Gastroesophageal sphincter (tissue), 4 donors: ENCODE measurements at regions not wholly inside any gene's neighbourhood (a gene's known extent, or its start where the extent isn't known, plus 50 kb on each side); places are given as distances from the start of the nearest gene placed in this dataset.

Source experiments
- ATAC-seq: fragments of 150-250 bp; one replicate; pipeline ENCODE4 v1.9.1; 2016; ENCODE audit warnings: mild to moderate bottlenecking, moderate library complexity
- H3K27ac ChIP-seq, 4 donors: fragments of 200-600 bp; sonication (generic) in 3 of 4; 1 replicate in 3 of 4; 2 replicates in 1 of 4; pipeline ENCODE4 v1.5.1; 2016 to 2019
- H3K27me3 ChIP-seq: fragments of 200-600 bp; sonication (generic); one replicate; pipeline ENCODE4 v1.5.1; 2019
- H3K36me3 ChIP-seq, 2 donors: fragments of 200-600 bp; sonication (generic); one replicate each; pipeline ENCODE4 v1.5.1; 2019; ENCODE audit warnings: control low read depth in 1 of 2
- H3K4me1 ChIP-seq, 3 donors: fragments of 200-600 bp; sonication (generic); 1 replicate in 2 of 3; 2 replicates in 1 of 3; pipeline ENCODE4 v1.5.1; 2016 to 2019; ENCODE audit warnings: control low read depth in 2 of 3
- H3K4me3 ChIP-seq, 2 donors: fragments of 200-600 bp; sonication (generic); one replicate each; pipeline ENCODE4 v1.5.1; 2019; ENCODE audit warnings: mild to moderate bottlenecking in 1 of 2, moderate library complexity in 1 of 2
- H3K9me3 ChIP-seq, 3 donors: fragments of 200-600 bp; sonication (generic); one replicate each; pipeline ENCODE4 v1.5.1; 2017 to 2019; ENCODE audit warnings: control low read depth in 2 of 3
- EP300 ChIP-seq: sonication (generic); formaldehyde crosslinking; IDR thresholded peaks from one replicate; pipeline ENCODE4 v1.6.1; 2017; ENCODE audit warnings: antibody characterized with exemption, mild to moderate bottlenecking
- POLR2A ChIP-seq, 2 donors: fragments of 450-650 bp; IDR thresholded peaks; one replicate each; pipeline ENCODE4 v1.6.1; 2017; ENCODE audit warnings: antibody characterized with exemption in 2 of 2, mild to moderate bottlenecking in 2 of 2, moderate library complexity in 1 of 2
- POLR2AphosphoS5 ChIP-seq: sonication (generic); formaldehyde crosslinking; IDR thresholded peaks from one replicate; pipeline ENCODE4 v1.6.1; 2017; ENCODE audit warnings: antibody characterized with exemption
- WGBS, 2 donors: methylation state at CpG; one replicate each; pipeline ENCODE4 v1.1.5; 2018; ENCODE audit warnings: low coverage in 1 of 2; 5-methylcytosine and 5-hydroxymethylcytosine counted together
- TF ChIP-seq, protein P1 (sequence below), 4 experiments: fragments of 200-600 bp in 2 of 4; fragments of 450-650 bp in 2 of 4; sonication (generic) in 1 of 4; IDR thresholded peaks; one replicate each; pipeline ENCODE4 v1.5.1; 2017 to 2019; ENCODE audit warnings: antibody characterized with exemption in 4 of 4, mild to moderate bottlenecking in 2 of 4, moderate library complexity in 2 of 4

- WGBS, 2 donors, result 0 to 5% methylated on average over 5 to 9 of the region's 9 CpGs
- H3K9me3 ChIP-seq, result no peaks in the 10 kb centered on the region
- H3K27me3 ChIP-seq, result no peaks in the 10 kb centered on the region
- peak overlapping the region; percentile 76 to 88 (median 80) for H3K27ac ChIP-seq
- H3K36me3 ChIP-seq, result no peaks in the 10 kb centered on the region
- TF ChIP-seq, protein P1, sequence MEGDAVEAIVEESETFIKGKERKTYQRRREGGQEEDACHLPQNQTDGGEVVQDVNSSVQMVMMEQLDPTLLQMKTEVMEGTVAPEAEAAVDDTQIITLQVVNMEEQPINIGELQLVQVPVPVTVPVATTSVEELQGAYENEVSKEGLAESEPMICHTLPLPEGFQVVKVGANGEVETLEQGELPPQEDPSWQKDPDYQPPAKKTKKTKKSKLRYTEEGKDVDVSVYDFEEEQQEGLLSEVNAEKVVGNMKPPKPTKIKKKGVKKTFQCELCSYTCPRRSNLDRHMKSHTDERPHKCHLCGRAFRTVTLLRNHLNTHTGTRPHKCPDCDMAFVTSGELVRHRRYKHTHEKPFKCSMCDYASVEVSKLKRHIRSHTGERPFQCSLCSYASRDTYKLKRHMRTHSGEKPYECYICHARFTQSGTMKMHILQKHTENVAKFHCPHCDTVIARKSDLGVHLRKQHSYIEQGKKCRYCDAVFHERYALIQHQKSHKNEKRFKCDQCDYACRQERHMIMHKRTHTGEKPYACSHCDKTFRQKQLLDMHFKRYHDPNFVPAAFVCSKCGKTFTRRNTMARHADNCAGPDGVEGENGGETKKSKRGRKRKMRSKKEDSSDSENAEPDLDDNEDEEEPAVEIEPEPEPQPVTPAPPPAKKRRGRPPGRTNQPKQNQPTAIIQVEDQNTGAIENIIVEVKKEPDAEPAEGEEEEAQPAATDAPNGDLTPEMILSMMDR (IDR thresholded peaks at IDR 0.05), result no peak
- peak; percentile 94 for TF ChIP-seq POLR2AphosphoS5
- H3K4me1 ChIP-seq, result peaks cover 4 to 20% (median 10%) of the 10 kb centered on the region in 3 donors
- no peak overlapping the region for H3K4me3 ChIP-seq
- ATAC-seq, result peak; percentile 98
These were observed 72.4 kb upstream of the BACH2 start for GRCh38 chr6:90369024-90369519.

DNA sequence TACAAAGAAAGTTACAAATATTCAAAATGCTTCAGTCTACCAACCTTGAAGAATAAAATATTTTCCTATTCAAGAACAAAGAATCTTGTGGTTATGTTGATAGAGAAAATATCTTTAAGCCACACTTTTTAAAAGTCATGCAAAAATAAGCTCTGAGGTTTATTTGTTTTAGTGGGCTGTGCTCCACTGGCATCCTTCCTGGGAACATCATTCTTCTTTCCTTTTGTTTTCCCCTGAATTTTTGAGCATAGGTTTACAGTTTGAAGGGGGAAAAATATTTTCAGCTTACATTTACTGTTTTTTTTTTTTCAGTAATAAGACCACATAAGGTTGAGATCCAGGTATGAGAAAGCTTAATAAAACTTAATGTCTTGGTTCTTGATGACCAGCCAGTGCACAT, 72.0 kb upstream of the BACH2 start:
- Histone ChIP-seq H3K4me1 (peaks cover 4 to 20% (median 10%) of the 10 kb centered on the region in 3 donors), H3K4me3 (no peak overlapping the region), H3K27ac (peak overlapping the region; percentile 74 to 88 (median 76)), H3K36me3 (no peaks in the 10 kb centered on the region), H3K9me3 (no peaks in the 10 kb centered on the region), H3K27me3 (no peaks in the 10 kb centered on the region)
- ATAC-seq, result no peak
- no peak for TF ChIP-seq EP300
- TF ChIP-seq, protein P1 (IDR thresholded peaks at IDR 0.05), result no peak
- no peak for TF ChIP-seq POLR2A (IDR thresholded peaks at IDR 0.05)
- TF ChIP-seq POLR2AphosphoS5, result no peak

- ATAC-seq, result no peak
These were observed 71.4 kb upstream of the BACH2 start for GRCh38 chr6:90368001-90368400.

GRCh38 chr6:90365565-90366219, 69.0 kb upstream of the BACH2 start:
- 80 to 89% methylated on average over 4 to 7 of the region's 7 CpGs for WGBS, 2 donors
- H3K27me3 ChIP-seq, result no peaks in the 10 kb centered on the region
- no peak overlapping the region for H3K27ac ChIP-seq
- H3K4me3 ChIP-seq, result no peak overlapping the region
- TF ChIP-seq POLR2A (IDR thresholded peaks at IDR 0.05), result no peak
- no peak for TF ChIP-seq POLR2AphosphoS5
- no peak for TF ChIP-seq EP300
- TF ChIP-seq, protein P1 (IDR thresholded peaks at IDR 0.05), result no peak
- no peaks in the 10 kb centered on the region for H3K36me3 ChIP-seq
- H3K4me1 ChIP-seq, result peaks cover 4 to 20% (median 10%) of the 10 kb centered on the region in 3 donors
- no peak for ATAC-seq
- H3K9me3 ChIP-seq, result no peaks in the 10 kb centered on the region

More at GRCh38 chr6:90368001-90368400, 71.4 kb upstream of the BACH2 start:
- H3K27ac ChIP-seq, result peak overlapping the region in 2 of 4 donors; percentile 77 to 88
- no peaks in the 10 kb centered on the region for H3K36me3 ChIP-seq
- H3K9me3 ChIP-seq, result no peaks in the 10 kb centered on the region
- H3K4me1 ChIP-seq, result peaks cover 4 to 20% (median 10%) of the 10 kb centered on the region in 3 donors
- no peak overlapping the region for H3K4me3 ChIP-seq
- no peak for TF ChIP-seq EP300
- TF ChIP-seq, protein P1 (IDR thresholded peaks at IDR 0.05), result no peak
- no peak for TF ChIP-seq POLR2A (IDR thresholded peaks at IDR 0.05)
- no peak for TF ChIP-seq POLR2AphosphoS5
- 74 to 76% methylated on average over 2 to 3 of the region's 3 CpGs for WGBS, 2 donors
- no peaks in the 10 kb centered on the region for H3K27me3 ChIP-seq

- TF ChIP-seq POLR2A (IDR thresholded peaks at IDR 0.05), result no peak
- TF ChIP-seq EP300, result no peak
- TF ChIP-seq POLR2AphosphoS5, result no peak
- TF ChIP-seq, protein P1 (IDR thresholded peaks at IDR 0.05), result no peak
- ATAC-seq, result no peak
- Histone ChIP-seq H3K9me3 (no peaks in the 10 kb centered on the region), H3K27ac (no peak overlapping the region), H3K36me3 (no peaks in the 10 kb centered on the region), H3K27me3 (no peaks in the 10 kb centered on the region), H3K4me3 (no peak overlapping the region), H3K4me1 (peaks cover 4 to 20% (median 10%) of the 10 kb centered on the region in 3 donors)
- WGBS, 2 donors, result 70 to 79% methylated on average over 5 of the region's 5 CpGs
These were observed 68.4 kb upstream of the BACH2 start for GRCh38 chr6:90365002-90365401.
